HG03060 (cell line): ENCODE measurements at regions not wholly inside any gene's neighbourhood (a gene's known extent, or its start where the extent isn't known, plus 50 kb on each side); places are given as distances from the start of the nearest gene placed in this dataset.
A peak's percentile ranks its signal among the peaks of the same experiment; 100 is the strongest.

Experiments used
- ATAC-seq: cut with Tn5 transposase; IDR thresholded peaks from one replicate; pipeline ENCODE4 v1.9.1; 2021; ENCODE audit warnings: low read depth, moderate number of reproducible peaks; ENCODE audit not compliant: unreplicated experiment

DNA sequence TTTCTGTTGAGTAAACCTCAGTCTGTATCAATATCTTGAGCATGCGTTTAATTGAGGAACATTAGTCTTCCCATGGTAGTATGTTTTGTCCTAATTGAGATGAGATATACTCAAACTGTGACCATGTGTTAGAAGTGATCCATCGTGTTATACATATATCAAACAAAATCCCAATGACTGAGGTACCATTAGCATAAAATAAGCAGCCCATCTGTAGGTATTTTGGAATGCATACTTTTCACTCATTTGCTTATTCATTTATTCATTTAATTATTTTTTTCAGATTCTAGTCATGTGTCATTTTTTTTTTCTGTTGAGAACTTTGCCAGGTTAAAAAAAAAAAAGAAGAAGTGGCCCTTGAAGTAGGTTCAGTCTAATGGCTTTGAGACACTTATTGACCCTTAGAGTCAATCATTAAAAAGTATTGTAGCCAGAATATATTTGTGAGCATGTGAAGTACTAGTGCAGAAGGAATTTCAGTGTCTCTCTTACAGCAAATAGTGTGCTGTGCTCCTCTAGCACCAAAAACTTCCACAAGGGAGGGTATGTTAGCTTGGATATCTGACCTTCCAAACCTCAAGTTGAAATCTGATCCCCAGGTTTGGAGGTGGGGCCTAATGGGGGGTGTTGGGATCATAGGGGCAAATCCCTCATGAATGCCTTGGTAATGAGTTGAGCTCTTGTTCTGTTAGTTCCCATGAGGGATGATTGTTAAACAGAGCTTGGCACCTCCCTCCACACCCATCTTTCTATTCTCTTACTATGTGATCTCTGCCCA is 130.8 kb upstream of the NPY2R start:
- no peak for ATAC-seq

DNA sequence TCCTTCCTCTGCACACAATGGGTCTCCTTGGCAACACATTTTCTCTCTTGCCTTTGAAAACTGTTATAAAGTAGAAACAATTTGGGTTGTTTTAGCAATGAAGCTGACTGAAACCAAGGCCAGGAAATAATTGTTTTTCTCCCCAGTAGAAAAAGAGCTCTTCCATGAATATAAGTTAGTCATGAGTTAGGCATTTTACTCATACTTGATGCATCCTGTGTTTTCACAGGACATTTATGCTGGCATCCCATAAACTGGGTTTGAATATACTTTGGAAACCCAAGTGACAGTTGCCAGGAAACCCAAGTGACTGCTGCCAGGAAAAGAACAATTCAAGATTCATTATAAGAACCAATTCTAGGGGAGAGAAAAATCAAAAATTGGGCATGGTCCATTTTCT is 128.6 kb upstream of the NPY2R start:
- no peak for ATAC-seq

DNA sequence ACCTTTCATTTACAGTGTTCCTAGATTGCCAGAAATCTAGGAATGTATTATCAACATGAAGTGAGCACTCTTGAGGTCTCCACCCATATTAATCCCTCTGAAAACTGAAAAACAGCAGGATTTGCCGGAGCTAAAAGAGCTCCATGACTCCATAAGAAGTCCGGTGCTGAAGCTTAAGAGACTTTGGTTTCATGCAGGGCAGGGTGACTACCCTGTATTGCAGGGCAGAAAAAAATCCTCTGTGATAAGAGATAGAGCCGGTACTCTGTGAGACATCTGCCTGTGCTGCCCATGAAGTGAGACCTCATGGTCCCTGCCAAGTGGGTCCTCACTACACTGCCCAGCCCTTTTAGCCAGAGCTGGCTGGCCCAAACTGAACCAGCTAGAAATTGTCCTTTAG is 127.2 kb upstream of the NPY2R start:
- ATAC-seq, result no peak

DNA sequence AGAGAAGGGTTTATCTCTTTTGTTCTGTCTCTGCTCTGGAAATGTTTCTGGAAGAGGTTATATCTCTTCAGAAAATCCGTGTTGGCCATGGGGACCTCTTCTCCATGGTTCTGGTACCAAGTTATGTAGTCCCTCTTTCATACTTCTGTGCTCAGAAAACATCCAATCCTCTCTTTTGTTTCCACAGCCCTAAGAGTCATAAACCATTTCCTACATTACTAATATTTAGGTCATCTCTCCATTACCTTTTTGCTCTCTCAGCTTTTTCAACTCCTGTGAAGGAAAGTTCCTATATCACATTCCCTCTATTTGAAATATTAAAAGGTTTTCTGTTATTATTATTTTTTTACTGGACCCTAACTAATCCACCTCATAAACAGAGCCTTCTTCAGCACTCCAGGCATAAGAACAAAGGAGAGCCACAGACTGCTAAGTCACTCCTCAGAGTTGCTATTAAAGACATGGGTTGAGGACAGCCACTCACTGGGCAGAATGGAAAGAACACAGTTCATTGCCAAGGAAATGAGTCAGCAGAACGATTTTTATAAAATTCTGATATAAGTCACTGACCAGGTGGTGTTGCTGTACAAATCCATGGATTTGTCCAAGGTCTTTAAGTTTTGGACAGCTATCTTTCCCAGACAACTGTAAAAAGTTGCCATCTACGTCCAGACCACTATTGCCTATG is 122.4 kb upstream of the NPY2R start:
- no peak for ATAC-seq

- ATAC-seq, result no peak
Measured at GRCh38 chr4:155094201-155094820, 114.1 kb upstream of the NPY2R start.

DNA sequence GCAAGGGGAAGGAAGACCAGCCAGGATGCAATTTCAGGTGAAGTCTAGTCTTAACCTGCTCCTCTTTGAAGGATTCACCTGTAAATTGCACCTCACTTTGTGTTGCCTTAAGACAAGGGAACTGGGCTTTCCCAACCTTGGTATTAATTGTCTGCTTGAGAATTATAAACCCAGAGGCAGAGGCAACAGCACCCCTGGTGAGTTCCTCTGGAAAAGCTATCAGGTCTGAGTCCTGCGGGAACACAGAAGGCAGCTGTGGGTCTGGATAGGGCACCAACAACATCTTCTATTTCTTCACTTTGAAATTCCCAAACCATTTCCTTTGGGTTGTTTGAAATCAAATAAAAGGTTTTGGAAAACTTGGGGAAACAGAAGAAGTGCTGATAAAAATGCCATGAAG is 109.2 kb upstream of the NPY2R start:
- no peak for ATAC-seq

- ATAC-seq, result no peak
Measured at GRCh38 chr4:155106629-155107028, 101.8 kb upstream of the NPY2R start.

DNA sequence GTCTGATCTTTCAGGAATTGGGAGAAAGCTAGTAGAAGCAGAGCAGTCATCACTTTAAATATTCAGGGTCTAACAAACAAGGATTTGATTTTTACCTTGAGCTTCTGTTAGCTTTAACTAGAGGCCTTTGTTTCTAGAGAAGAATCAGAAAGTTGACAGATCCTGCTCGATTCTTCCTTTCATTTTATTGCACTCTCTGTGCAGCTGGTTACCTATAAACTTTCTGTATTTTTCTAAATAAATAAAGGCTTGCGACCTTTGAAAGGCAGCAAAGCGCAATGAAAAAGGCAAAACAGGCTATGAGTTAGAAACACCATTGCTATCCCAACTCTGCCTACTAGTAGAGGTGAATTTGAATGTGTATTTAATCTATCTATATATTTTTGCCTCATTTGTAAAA is 101.4 kb upstream of the NPY2R start:
- ATAC-seq, result no peak

- ATAC-seq, result no peak
Measured at GRCh38 chr4:155114790-155115189, 93.6 kb upstream of the NPY2R start.

- ATAC-seq, result no peak
Measured at GRCh38 chr4:155119006-155119405, 89.4 kb upstream of the NPY2R start.

DNA sequence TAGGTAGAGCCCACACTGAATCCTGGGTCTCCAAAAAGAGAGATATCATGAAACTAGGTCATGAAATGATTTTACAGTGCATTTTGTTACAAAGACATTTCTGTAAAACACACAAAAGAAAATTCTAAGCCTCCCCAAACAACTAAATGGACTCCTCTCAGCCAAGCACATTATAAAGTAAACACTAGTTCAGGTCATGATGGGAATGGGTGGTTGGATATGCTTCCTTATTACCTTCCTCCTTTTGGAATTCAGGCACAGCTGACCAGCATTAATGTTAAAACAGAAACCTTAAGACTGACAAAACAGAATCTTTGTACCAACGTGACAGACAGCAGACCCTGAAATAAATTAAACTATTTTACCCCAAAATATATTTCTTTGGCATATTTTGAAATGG is 87.9 kb upstream of the NPY2R start:
- ATAC-seq, result no peak

GRCh38 chr4:155122382-155122781 is 86.1 kb upstream of the NPY2R start:
- no peak for ATAC-seq

DNA sequence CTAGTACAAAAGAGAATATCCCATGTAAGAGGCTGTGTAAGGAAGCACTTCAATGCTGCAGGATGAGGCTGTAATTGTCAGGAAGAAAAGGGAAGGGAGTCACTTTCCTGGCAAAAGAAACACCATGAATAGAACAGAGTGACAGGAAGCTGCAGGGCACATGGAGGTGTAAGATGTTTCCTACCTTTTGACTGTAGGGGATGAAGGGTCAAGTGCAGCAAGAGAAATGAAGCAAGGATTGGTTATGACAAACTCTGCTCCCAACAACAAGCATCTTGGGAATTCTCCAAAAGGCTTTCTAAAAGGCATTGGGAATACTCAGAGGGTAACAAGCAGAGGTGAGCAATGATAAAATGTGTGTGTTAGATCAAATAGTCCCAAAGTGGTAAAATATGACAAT is 74.3 kb upstream of the NPY2R start:
- ATAC-seq, result no peak

DNA sequence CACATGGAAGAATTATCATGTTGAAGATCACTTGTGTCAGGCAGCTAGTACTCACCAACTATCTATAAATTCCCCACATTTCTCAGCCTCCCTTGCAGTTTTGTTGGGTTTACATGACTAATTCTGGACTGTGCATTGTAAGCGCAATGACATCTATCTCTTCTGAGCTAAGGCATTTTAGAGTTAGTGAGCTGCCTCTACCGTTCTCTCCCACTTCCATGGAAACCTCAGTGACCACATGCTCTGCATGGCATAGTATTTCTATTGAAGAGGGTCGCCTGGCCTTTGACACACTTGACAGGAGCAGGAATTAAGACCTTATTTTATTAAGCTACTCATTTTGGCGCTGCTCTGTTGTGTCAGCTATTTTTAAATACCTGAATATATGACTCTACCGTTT is 67.5 kb upstream of the NPY2R start:
- no peak for ATAC-seq

- peak; percentile 54 for ATAC-seq
Measured at GRCh38 chr4:155143512-155143911, 64.9 kb upstream of the NPY2R start.
